GM18511 (cell line): ENCODE measurements at regions not wholly inside any gene's neighbourhood (a gene's known extent, or its start where the extent isn't known, plus 50 kb on each side); places are given as distances from the start of the nearest gene placed in this dataset.

Experiments used
- ATAC-seq: cut with Tn5 transposase; IDR thresholded peaks from one replicate; pipeline ENCODE4 v1.9.1; 2021; ENCODE audit warnings: mild to moderate bottlenecking, moderate library complexity; ENCODE audit not compliant: unreplicated experiment

DNA sequence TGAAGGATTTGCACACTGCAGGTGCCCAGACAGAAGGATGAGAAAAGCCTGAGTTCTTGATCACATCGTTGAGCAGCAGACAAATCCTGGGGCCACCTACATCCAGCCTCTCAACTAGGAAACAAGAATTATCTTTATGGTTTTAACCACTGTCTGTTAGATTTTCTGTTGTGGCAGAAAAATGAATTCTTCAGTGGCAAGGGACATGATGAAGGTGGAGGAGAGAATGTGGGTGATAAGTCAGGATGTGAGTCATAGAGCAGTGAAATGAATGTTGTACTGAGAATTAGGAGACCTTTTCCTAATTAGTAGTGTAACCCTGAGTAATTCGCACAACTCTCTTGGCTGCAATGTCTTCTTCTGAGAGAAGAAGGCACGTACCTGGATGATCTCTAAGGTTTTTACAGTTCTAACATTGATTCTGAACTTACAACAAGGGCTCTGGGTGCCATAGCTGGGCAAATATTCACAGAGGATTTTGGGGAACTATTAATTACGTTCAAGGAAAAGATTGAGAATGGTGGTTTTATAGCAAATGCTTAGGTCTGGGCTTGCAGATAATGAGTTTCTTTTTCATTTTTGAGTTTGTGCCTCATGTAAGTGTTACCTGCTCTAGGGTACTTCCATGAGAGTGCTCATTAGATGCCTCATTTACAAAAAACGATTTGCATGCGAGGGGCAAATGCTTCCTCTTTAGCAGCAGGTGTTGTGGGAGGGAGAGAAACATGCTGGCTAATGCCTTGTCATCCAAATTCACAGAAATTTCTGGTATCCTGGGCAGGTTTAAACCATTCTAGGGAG is 111.0 kb upstream of the KL start:
- ATAC-seq = peak; percentile 87

DNA sequence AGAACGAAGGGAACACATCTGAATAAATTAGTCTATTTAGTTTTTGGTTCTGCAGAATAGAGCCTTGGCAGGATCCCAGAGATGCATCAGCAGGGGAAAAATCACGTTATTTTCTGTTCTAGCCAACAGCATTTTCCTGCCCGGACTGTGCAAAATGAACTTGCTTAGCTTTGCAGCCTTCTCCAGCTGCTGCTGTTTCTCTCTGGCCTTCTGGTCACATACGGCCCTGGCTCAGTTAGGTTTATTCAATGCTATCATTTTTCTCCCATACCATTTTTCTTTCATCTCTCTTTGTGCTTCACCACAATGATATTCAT is 110.4 kb upstream of the KL start:
- ATAC-seq = no peak

DNA sequence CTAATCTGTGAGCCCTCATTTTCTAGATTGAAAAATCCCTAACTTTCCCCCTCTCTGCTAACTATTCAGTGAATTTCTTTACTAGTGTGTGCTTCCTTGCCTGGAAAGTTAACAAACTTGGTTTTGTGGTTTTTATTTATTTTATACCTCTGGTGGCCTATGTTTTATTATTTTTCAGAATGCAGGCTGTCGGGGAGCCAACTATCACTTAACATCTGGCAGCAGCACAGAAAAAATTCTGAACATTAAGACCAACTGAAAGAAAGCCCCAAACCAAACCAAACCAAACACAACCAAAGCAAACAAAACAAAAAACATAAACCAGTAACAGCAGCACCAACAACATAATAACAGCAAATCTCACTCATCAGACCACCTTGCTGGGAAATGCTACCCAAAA is 109.0 kb upstream of the KL start:
- ATAC-seq = no peak

DNA sequence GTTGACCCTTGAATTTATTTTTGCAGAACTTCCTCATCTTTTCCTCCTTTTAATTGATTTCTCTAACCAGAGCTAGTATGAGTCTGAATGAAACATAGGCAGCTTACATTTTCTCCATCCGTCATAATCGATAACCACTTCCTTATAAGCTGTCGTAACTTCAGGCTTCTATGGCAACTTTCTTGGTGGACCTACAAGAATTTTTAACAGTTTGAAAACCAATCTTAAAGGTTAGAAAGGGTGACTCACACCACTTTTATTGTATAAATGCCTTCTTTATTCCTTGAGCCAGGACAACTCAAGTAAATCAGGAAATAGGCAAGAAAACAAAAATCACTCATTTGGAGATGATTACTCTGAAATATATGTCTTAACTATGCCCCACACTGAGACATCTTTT is 105.7 kb upstream of the KL start:
- ATAC-seq = no peak

DNA sequence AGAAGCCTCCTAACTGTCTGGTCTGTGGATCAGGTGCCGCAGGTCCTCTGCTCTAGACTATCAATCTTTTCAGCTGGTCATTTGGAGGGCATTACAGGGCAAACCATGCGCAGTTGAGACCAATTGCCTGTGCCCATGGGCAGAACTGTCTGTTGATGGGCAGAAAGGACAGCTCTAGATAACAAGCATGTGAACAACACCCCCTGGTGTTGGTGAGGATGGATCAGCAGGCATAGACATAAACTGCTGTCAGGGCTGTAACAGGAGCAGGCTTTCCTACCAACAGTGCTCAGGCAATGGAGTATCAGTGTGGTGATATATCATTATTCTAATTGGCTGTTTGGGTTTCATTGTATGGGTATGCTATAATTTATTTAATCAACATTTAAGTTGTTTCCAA is 104.7 kb upstream of the KL start:
- ATAC-seq = no peak

DNA sequence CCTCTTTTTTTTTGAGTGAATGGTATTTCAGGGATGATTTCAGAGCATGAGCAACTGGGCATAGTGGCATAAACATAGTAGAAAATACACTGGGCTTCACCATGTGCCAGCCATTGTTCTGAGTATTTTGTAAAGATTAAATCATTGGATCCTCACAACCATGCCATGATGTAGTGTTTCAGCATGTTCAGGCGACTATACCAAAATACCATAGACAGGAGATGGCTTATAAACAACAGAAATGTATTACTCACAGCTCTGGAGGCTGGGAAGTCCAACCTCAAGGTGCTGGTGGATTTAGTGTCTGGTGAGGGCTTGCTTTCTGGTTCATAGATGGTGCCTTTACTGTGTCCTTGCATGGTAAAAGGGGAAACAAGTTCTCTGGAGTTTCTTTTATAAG is 101.5 kb upstream of the KL start:
- ATAC-seq = no peak

DNA sequence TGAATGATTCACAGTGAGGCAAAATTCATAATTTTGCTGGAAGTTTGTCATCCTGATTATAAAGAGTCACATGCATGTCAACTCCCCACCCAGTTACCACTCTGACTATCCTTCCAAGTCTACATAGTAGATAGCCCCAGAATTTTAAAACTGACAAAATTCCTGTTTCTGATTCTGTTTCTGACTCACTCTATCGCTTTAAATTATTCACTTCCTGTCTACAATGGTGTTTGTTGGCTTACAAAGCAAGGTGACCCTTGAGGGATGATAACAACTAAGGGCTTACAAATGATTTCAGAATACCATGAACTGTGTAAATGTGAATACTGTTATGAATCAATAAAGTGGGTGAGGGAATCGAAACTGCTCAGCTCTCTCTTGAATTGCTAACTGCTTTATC is 98.7 kb upstream of the KL start:
- ATAC-seq = no peak

DNA sequence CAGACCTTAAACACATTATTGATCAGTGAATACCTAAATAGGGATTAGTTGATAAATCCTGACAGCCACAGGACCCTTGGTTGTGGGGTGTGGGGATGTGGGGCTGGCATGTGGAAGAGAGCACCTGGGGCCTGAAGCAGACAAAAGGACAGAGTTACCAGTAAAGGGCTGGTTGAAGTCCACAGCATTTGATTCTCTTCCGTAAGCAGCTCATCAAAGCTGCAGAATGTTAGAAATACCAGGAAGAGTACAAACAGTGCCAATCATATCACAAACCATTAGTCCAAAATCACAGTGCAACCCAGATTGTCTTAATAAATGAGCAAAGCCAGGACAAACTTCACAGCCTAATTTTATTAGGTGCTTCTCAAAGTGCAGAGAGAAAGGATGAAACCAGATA is 92.5 kb upstream of the KL start:
- no peak for ATAC-seq

DNA sequence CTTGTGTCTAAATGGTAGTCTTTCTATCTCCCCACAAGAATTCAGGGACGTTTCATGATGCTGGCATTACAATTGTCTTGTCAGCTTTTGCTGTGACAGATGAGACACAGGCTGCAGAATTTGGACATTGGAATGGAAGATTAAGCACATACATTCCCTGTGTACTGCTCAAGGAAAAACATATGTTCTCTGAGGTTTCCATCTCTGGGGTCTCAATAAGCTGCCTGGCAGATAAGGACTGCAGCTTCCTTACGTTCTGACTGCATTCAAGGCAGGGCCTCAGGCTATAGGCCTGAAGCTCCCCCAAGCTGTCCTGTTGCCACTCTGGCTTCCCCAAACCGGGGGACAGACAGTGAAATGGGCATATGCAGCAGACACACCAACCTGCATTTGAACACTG is 91.3 kb upstream of the KL start:
- no peak for ATAC-seq

DNA sequence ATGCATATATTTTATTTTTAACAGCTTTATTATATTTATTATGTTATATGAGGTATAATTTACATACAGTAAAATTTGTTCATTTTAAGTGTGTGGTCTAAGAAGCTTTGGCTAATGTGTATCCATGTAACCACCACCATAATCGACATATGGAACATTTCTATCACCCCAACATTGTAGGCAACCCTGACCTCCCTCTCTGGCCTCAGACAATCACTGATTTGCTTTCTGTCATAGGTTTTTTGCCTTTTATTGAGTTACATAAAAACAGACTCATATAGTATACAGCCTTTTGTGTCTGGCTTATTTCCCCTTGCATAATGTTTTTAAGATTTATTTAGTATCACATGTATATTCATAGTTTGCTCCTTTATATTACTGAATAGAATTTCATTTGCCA is 90.7 kb upstream of the KL start:
- no peak for ATAC-seq

DNA sequence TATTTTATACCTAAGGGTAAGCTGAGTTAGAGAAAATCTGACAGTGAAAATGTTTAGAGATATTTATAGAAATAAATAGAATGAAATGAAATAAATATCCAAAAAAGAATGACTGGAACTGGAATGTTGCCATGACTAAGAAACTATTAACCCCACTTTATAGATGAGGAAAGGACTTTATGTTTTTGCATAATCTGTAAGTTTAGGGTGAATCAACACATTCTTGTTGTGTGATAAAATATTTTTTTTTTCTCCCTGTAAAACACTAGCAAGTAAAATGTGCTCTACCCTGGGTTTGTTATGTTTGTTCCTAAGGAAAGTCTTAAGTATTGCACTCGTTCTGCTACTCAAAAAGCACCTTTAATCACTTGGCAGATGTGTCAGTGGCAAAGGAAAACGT is 83.8 kb upstream of the KL start:
- no peak for ATAC-seq

DNA sequence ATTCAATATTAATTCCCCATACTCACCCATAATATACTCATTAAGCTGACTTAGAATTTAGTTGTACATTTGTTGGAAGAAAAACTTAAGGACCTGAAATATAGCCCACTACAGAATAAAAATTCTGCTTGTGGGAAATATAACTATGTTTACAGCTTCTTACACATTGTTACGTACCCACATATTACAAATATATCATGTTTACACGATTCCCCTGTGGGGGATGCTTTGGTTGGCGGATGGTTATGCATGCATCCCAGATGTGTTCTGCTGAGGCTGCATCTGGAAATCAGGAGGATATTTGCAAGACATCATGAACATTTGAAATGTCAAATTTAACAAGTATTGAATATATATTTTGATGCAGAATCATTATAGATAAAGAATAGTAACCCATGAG is 79.5 kb upstream of the KL start:
- ATAC-seq = no peak

DNA sequence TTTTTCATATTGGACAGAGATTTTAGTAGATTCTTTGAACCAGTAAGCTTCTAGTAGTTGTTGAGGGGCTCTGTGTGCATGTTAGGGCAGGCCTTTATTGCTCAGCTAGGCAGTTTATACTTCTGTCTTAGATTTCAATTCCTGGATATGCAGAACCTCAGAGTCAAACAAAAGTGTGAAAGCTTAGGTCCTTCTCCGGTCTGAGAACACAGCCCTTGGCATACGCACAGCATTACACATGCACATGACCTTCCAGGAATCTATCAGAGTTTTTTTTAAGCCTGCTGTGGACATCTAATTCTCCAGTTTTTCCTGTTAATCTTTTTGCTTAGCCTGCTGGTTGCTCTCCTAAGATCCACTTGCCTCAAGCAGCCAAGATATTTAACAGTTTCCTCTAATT is 77.9 kb upstream of the KL start:
- ATAC-seq = no peak

DNA sequence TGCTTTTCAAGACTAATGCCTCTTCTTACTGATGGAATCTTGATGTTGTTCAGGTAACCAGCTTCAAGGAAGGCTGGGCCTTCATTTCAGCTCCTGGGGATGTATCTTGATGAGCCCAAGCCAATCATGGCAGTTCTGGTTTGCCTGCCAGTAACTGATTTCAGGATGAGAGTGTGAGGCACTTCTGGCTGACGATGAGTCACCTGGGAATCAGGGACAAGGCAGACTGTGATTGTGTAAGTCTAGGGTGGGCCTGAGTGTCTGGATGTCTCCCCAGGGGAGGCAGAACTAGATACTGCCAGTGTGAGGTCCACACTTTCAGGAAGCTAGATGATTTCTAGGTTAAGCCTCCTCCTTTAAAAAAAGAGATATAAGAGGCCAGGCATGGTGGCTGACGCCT is 77.3 kb upstream of the KL start:
- ATAC-seq = no peak

DNA sequence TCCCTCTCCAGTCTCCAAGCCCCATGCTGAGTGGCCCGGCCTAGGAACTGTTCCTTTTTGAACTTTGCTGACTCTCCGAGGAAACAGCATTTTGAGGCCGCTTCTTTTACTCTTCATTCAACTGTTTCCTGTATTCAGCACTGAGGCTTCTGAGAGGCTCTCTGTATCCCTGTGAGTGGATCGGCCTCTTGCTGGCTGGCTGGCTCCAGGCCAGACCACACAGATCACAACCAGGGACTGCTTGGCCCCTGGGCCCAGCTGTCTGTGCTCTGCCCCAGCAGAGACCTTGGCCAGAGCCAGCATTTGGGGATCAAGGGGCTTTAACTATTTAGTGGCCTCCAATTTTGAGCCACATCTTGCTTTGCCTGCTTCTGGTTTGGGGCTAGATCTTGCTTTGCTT is 75.6 kb upstream of the KL start:
- peak; percentile 73 for ATAC-seq

DNA sequence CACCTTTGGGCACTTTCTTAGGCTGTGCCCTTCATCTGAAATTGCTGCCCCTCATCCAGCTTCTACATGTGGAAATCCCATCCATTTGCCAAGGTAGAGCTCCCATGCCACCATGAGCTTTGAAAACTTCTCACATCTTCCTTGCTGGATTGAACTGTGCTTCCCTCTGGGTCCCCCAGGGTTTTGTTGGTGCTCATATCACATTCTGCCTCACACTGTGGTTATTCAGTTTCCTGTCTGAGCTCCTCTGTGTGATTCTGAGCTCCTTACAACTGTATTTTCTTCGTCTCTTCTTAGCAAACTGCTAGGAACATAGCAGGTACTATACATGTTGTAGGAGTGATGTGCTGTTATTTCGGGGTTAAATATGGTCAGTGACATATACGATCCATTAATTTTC is 74.9 kb upstream of the KL start:
- peak; percentile 76 for ATAC-seq

DNA sequence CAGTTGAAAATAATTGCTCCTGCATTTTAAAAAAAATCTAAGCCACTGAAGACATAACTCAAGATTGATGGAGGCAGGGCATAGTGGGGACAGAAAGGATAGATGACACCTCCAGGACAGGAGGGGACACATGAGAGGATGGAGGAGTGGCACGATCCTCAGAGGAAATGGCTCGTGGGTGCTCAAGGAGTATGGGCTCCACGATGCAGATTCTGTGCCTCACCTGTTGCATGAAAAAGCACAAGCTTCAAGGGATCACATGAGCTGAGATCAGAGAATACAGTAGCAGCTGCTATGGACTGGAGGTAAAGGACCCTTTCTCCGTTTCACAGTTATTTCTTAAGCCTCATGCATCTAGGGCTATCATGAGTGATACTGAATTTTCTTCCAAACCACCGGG is 69.7 kb upstream of the KL start:
- no peak for ATAC-seq

DNA sequence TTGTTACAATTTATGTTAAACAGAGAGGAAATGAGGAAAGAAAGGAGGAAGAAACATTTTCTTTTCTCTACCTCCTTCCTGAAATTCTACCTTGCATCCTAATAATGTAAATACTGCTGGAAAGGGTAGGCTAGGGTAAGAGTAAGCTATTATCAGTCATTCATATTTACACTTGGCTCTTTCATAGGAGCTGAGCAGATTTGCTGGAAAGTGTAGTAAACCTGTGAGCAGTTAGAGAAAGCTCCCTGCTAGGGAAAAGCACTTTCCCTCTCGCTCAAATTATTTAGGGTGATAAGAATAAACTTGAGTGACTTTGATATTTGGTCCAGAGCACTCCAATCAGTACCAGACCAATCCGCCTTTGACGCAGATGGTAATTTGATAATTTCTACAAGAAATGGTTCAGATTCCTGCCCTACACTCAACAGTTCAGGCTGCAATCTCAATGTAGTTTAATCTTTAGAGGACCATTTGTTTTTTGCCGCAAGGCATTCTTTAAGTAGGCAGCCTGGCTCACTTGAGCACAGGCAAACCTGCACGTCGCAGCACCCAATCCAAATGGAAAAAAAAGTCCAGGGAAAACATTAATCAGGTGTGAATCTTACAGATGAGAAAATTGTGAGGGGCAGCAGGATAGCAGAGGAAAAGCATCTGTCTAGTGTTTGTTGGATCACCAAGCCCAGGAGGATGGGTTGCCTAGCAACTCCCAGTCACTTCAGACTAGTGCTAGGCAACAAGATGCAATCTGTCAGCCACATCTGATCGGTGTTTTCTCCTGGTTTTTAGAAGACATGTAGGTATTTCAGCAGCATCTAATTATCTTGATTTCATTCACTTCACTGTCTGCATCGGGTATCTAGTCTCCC is 68.6 kb upstream of the KL start:
- ATAC-seq = no peak

DNA sequence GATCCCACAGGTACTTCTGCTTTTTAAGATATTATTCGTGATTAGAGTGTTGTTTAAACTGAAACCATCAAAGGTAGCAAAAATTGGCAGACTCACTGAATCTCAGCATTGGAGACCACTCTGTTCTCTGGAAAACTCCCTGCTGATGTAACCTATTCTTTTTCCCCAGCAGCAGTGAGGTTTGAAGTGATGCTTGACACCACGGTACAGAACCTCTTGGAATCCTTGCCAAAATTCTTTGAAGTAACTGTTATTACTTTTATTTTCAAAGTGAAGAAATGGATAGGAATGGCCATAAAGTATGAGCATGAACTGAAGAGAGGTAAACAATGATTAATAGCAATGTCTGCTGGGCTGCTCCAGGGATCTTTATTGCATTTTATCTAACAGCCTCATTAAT is 66.4 kb upstream of the KL start:
- ATAC-seq = no peak

DNA sequence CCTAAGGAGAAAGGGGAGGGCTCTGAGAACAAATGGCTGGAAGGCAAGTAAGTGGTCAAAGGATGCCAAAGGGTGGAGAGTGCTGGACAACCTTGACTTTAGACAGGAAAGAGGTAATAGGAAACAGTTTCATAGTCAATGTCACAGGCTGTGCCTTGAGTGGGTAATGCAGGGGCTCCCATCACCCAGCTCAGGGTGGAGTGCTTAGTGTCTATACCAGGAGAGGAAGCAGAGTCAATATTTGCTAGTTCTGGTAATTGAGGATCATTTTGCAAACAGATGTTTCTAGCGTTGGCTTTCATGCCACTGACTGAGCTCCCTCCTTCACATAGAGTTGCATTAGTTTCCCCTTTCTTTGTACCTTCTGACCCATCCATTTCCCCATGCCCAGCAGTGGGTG is 64.6 kb upstream of the KL start:
- no peak for ATAC-seq

DNA sequence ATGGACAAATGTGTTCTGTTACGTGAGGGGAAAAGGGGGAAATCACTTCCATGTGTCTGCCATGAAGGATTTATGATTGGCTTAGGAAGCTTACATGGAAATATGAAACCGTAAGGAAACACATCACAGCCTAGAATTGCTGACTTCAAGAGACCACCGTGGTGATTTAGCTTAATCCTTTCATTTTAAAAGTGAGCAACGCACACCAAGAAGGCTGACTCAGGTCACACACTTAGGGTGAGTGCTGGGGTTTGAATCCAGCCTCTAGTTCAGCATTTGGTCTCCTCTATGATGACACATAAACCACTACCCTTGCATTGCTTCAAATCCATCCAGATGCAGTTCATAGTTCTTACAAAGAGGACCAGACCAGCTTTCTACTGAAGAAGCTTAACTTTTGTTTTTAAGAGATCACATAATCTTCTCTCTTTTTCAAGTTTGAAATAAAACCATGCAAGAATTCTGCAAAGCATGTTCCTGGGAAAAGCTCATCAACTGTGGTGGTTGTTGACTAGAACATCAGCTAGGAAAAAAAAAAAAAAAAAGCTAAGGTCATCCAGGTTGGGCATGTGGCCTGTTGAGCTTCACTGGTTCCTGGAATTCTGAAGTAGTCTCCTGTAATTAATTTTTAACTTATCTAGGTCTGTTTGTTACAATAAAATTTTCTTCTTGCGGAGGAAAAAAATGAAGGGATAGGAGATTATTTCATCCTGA is 60.2 kb upstream of the KL start:
- no peak for ATAC-seq

DNA sequence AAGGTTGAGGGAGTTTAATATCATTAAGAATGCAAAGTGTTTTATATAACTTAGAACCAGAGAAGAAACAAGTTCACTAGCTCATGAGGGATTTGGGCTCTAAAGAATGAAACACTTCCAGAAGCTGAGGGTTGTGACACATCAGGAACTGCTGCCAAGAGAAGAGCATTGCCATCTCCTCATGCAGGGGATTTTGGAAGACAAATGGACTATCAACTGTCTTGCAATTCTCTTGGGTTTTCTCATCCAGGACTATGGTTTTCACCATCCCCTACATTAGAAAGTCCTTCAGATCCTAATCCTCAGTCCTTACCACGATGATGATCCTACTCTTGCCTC is 59.7 kb upstream of the KL start:
- ATAC-seq = no peak
